GM12873 (cell line): ENCODE measurements at regions not wholly inside any gene's neighbourhood (a gene's known extent, or its start where the extent isn't known, plus 50 kb on each side); places are given as distances from the start of the nearest gene placed in this dataset.

Source experiments
- CTCF ChIP-seq: IDR thresholded peaks from 2 replicates; pipeline ENCODE4 v1.5.1; 2012; ENCODE audit warnings: low read depth, mild to moderate bottlenecking, moderate library complexity, low read length, control low read depth; ENCODE audit not compliant: insufficient read depth; ENCODE audit errors: missing control alignments

- peak; percentile 31 for TF ChIP-seq CTCF
Measured at GRCh38 chr10:31620226-31621151, 301.5 kb downstream of the ZEB1 start.

- TF ChIP-seq CTCF, result no peak
Measured at GRCh38 chr10:31619531-31620061, 300.6 kb downstream of the ZEB1 start.

- no peak for TF ChIP-seq CTCF
Measured at GRCh38 chr10:31618541-31619291, 299.7 kb downstream of the ZEB1 start.

GRCh38 chr10:31617757-31618156 lies 298.7 kb downstream of the ZEB1 start:
- TF ChIP-seq CTCF, result no peak

GRCh38 chr10:31617133-31617532 lies 298.1 kb downstream of the ZEB1 start:
- TF ChIP-seq CTCF, result no peak

- TF ChIP-seq CTCF, result no peak
Measured at GRCh38 chr10:31615129-31615528, 296.1 kb downstream of the ZEB1 start.

- no peak for TF ChIP-seq CTCF
Measured at GRCh38 chr10:31614611-31615010, 295.6 kb downstream of the ZEB1 start.
